ENCODE measurements at regions not wholly inside any gene's neighbourhood (a gene's known extent, or its start where the extent isn't known, plus 50 kb on each side); places are given as distances from the start of the nearest gene placed in this dataset.
"Not testable (repeated sequence)": the region's sequence is repeated elsewhere in the genome, so short reads cannot be mapped to it uniquely, and the experiment has no call there.

DNA sequence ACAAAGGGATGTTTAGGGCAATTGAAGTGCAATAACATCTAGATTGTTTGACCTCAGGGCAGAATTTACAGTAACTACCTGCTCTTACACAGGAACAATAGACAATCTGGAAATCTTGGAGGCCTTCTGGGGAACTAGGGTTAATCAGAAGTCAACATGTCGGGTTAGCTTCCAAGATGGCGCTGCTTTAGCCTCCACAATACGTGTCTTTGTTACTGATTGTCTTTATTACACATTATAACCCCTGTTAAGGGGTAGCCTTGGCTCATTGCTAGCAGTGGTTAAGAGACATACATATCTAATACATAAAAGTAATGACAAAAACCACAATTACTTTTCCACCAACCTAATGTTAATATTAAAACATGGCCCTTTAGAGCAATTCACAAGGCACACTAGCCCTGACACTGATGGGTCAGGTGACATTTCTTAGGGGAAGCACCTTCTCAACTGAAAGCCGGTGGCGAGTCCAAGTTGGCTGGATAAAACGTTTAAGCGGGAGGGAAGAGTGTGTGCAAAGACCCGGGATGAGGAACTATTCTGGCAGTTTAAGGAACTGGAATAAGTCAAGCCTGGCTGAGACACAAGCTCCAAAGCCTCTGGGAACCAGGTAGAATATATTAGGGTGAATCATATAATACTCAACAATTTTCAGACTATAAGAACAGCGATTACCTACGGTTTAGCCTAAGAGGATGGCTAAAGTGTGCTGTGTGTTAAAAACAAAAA, 236.9 kb downstream of the BCAS1 start:
- DNase-seq = no peak

DNA sequence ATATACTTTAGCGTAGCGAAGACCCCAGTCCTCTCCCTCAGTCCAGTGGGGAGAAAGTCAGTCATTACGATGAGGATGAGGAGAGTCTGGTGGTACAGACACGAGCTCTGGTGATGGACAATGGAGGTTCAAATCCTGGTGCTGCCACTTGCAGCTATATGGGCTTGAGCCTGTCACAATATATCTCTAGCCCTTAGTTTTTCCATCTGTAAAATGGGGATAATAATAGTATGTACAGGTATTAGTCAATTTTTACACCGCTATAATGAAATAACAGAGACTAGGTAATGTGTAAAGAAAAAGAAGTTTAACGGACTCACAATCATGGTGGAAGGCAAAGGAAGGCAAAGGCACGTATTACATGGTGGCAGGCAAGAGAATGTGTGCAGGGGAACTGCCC, 237.9 kb downstream of the BCAS1 start:
- DNase-seq = no peak

DNA sequence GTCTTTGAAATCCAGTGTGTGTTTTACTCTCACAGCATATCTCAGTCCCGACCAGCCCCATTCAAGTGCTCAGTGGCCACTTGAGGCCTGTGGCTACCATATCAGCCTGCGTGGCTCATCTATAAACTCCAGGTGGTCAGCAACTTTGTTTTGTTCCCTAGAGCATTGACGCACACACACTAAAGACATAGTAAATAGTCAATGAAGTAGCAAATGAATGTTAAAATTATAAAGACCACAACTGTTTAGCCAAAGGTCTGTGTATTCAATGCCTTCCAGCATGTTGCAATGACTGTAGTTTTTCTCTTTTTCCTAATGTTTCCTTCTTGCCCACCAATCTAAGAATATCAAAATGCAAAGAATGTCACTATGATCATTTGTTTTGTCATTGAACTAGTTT, 238.2 kb upstream of the ZNF217 start:
- DNase-seq = no peak

GRCh38 chr20:53831228-53831627, 237.6 kb upstream of the ZNF217 start:
- no peak for DNase-seq

- peak; percentile 71 for DNase-seq
Measured at GRCh38 chr20:53829724-53830521, 236.3 kb upstream of the ZNF217 start.

GRCh38 chr20:53829255-53829723, 235.7 kb upstream of the ZNF217 start:
- peak; percentile 99 for DNase-seq

- DNase-seq = peak; percentile 97
Measured at GRCh38 chr20:53828682-53829254, 235.1 kb upstream of the ZNF217 start.

DNA sequence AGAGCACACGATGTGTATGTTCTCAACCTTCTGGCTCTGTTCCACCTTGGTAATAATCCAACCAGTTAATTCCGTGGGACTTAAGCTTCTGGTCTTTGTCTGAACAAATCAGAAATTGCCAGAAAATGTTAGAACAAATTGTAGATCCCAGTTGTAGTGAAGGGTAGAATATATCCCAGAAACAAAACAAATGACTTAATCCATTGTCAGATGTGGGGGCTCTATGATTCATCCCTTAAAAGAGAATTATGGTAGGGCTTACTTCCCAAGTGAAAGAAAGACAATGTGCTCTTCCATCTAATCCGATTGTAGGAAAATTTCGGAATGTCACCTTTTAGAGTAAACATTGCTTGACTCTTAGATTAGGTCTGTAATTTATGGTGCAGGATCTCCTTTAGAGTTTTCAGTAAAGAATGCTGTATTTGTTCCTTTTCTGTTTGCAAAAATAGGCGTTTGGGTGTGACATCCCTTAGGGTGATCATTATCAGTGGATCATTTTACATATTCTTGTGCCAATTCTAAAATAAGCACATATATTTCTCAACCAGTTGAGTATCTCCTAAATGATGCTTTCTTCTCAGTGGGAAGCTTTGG, 234.5 kb upstream of the ZNF217 start:
- peak; percentile 100 for DNase-seq

DNA sequence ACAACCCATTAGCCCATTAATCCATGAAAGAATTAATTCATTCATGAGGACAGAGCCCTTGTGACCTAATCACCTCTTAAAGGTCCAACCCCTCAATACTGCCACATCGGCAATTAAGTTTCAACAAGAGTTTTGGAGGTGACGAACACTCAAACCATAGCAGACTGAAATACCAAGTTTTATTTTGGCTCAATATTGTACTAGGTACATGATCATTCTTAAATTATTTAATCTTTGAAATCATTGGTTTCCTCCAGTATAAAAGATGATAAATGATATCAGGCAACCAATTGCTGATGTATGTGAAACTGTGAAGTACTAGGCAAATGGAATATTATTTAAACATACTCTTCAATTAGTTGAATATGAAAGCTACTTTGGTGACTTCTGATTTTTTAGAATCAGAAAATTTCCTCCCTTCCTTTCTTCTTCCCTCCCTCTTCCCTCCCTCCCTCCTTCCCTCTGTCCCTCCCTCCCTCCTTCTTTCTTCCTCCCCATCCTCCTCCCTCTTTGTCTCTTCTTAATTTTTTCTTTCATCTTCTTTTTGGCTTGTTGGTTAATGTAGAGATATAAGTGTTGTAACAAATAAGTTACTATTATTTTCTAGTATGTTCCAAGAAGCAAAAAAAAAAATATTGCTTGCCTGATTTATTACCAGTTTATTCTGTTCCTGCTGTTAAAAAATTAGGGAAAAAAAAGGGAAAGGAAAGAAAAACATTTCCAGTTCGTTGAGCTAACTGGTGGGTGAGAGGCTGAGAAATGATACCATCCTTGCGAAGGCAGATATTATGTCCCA, 233.9 kb upstream of the ZNF217 start:
- DNase-seq = no peak

DNA sequence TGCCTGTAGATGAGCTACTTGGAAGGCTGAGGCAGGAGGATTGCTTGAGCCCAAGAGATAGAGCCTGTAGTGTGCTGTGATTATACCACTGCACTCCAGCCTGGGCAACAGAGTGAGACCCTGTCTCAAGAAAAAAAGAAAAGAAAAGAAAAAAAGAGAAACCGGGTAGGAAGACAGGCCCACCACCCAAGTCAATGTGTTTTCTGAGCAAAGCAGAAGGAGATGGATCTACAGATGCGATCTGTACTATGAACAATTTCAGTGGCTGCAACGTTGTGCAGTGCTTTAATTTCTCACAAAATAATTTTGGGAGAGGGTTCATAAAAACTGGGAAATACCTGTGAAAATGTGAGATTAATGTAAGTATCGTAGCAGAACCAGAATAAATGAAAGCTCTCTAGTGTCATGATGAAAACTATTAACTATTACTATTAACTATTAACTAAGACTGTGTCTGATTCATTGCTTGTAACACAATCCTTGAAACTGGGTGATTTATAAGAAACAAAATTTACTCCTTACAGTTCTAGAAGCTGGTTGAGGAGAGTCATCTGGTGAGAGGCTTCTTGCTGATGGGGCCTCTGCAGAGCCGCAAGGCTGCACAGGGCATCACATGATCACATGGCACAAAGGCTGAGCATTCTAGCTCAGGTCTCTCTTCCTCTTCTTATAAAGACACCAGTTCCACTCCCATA, 233.1 kb upstream of the ZNF217 start:
- DNase-seq = no peak

DNA sequence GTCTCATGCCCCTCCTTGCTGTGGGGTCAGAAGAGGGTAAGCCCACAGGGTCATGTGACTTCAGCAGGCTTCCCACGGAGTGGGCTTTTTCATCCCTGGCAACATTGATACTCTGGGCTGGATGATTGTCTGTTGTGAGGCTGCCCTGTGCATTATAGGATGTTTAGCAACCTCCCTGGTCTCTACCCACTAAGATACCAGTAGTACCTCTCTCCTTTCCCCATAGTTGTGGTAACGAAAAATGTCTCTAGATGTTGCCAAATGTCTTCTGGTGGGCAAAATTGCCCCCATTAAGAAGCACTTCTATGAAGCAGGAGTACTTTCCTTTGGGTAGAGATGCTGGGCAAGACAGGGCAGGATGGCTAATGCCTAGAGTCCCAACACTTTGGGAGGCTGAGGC, 232.5 kb upstream of the ZNF217 start:
- no peak for DNase-seq

DNA sequence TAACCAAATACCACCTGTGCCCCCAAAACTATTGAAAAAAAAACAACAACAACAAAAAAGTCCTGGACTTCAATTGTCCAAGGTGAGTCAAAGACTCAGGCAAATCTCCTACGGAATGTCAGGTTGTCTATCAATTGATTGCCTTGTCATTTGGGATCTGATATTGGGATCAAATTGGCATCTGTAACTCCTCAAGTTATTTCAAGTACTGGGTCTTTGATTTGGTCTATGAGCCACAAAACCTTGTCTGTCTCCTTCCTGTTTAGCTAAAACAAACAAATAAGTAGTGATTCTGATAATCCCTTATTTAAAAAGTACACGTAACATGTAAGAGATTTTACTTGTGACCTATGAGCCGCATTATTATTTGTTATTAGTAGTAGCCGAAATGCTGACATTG, 231.6 kb upstream of the ZNF217 start:
- no peak for DNase-seq

DNA sequence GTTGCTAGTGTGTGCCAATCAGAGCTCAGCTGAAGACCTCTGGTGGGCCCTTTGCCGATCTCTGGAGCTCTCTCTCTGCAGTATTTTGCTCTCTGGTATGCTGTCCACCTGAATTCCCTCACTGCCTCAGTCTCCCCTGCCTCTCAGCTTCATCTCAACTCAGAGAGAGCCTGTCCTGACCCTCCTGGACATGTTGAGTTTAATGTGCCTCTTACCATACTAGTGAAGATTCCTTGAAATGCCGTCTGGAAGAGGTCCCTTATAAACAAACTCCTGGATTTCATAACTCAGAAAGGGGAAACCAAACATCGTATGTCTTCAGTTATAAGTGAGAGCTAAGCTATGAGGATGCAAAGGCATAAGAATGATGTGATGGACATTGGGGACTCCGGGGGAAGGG, 231.1 kb upstream of the ZNF217 start:
- no peak for DNase-seq

GRCh38 chr20:53823121-53823764, 229.6 kb upstream of the ZNF217 start:
- DNase-seq = no peak

DNA sequence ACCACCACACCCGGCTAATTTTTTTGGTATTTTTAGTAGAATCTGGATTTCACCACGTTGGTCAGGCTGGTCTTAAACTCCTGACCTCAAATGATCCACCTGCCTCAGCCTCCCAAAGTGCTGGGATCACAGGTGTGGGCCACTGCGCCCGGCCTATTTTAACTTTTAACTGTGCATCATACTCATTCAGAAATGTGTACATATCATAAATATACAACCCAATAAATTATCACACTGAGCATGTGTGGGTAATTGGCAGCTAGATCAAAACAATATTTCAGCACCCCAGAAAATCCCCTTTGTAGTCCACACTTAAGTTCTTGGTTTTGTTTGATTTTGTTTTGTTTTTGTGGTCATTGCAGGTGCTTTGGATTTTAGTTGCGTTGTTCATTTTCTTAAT, 228.9 kb upstream of the ZNF217 start:
- DNase-seq = no peak

DNA sequence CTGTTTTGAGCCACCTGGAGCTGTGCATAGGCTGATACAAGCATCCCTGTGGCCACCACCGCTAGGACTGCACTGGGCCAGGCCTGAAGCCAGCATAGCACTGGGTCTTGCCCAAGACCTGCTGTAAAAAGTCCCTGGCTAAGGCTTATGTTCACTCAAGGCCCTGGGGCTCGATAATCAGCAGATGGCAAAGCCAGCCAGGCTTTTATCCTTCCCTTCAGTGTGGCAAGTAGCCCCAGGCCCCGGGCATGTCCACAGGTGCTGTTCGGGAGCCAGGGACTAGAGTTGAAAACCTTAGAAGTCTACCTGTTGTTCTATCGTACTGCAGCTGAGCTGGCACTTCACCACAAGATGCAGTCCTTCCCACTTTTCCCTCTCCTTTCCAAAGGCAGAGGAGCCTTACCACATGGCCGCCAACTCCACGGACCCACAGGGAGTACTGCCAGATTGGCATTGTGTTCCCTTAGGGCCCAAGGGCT, 226.4 kb upstream of the ZNF217 start:
- no peak for DNase-seq

- no peak for DNase-seq
Measured at GRCh38 chr20:53818457-53819177, 225.0 kb upstream of the ZNF217 start.

GRCh38 chr20:53817513-53817912, 223.9 kb upstream of the ZNF217 start:
- not testable (repeated sequence) for DNase-seq

DNA sequence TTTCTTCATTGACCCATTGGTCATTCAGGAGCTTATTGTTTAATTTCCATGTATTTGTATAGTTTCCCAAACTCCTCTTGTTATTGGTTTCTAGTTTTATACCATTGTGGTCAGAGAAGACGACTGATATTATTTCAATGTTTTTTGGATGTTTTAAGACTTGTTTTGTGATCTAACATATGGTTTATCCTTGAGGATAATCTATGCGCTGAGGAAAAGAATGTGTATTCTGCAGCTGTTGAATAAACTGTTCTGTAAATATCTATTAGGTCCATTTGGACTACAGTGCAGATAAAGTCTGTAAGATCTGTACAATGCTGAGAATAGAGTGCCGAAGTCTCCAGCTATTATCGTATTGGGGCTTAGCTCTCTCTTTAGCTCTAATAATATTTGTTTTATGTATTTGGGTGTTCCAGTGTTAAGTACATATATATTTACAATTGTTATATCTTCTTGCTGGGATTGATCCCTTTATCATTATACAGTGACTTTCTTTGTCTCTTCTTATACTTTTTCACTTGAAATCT, 223.3 kb upstream of the ZNF217 start:
- no peak for DNase-seq

- DNase-seq = no peak
Measured at GRCh38 chr20:53815509-53815908, 221.9 kb upstream of the ZNF217 start.
